IPS-20b (cell line): ENCODE measurements at regions not wholly inside any gene's neighbourhood (a gene's known extent, or its start where the extent isn't known, plus 50 kb on each side); places are given as distances from the start of the nearest gene placed in this dataset.

Experiments used
- H3K27ac ChIP-seq: one replicate; pipeline ENCODE4 v1.5.1; 2013; ENCODE audit warnings: low read length
- H3K27me3 ChIP-seq: 2 replicates; pipeline ENCODE4 v1.6.1; 2013; ENCODE audit warnings: mild to moderate bottlenecking, low read length, inconsistent platforms; ENCODE audit not compliant: insufficient read depth
- H3K36me3 ChIP-seq: 2 replicates; pipeline ENCODE4 v1.6.1; 2013; ENCODE audit warnings: low read depth, mild to moderate bottlenecking, inconsistent platforms, low read length, moderate library complexity; ENCODE audit not compliant: insufficient read depth
- H3K4me1 ChIP-seq: 2 replicates; pipeline ENCODE4 v1.6.1; 2013; ENCODE audit warnings: mild to moderate bottlenecking, control low read depth, inconsistent platforms, low read length, moderate library complexity; ENCODE audit not compliant: insufficient read depth
- H3K4me3 ChIP-seq: 2 replicates; pipeline ENCODE4 v1.5.1; 2013; ENCODE audit warnings: mild to moderate bottlenecking, low read length, inconsistent platforms
- H3K9ac ChIP-seq: 2 replicates; pipeline ENCODE4 v1.6.1; 2013; ENCODE audit warnings: low read depth, mild to moderate bottlenecking, inconsistent platforms, low read length, moderate library complexity
- H3K9me3 ChIP-seq: 2 replicates; pipeline ENCODE4 v1.6.1; 2013; ENCODE audit warnings: mild to moderate bottlenecking, low read depth, low read length, inconsistent platforms; ENCODE audit not compliant: insufficient read depth

GRCh38 chr18:67216846-67217245 lies 299.7 kb downstream of the DSEL start:
- Histone ChIP-seq H3K9ac (no peak overlapping the region), H3K27me3 (no peaks in the 10 kb centered on the region), H3K4me1 (no peaks in the 10 kb centered on the region), H3K27ac (no peak overlapping the region), H3K9me3 (no peaks in the 10 kb centered on the region), H3K36me3 (no peaks in the 10 kb centered on the region), H3K4me3 (no peak overlapping the region)

GRCh38 chr18:67215686-67216085 lies 300.8 kb downstream of the DSEL start:
- Histone ChIP-seq H3K9ac (no peak overlapping the region), H3K9me3 (no peaks in the 10 kb centered on the region), H3K36me3 (no peaks in the 10 kb centered on the region), H3K4me3 (no peak overlapping the region), H3K27ac (no peak overlapping the region), H3K4me1 (no peaks in the 10 kb centered on the region), H3K27me3 (no peaks in the 10 kb centered on the region)

GRCh38 chr18:67211646-67212045 lies 304.9 kb downstream of the DSEL start:
- Histone ChIP-seq H3K4me1 (no peaks in the 10 kb centered on the region), H3K9ac (no peak overlapping the region)

GRCh38 chr18:67200665-67201064 lies 315.9 kb downstream of the DSEL start:
- H3K27ac ChIP-seq, result no peak overlapping the region
- no peaks in the 10 kb centered on the region for H3K9me3 ChIP-seq
- H3K9ac ChIP-seq, result no peak overlapping the region
- no peaks in the 10 kb centered on the region for H3K4me1 ChIP-seq
- H3K4me3 ChIP-seq, result no peak overlapping the region
- H3K27me3 ChIP-seq, result no peaks in the 10 kb centered on the region
- H3K36me3 ChIP-seq, result no peaks in the 10 kb centered on the region

More at GRCh38 chr18:67211646-67212045, 304.9 kb downstream of the DSEL start:
- Histone ChIP-seq H3K4me3 (no peak overlapping the region), H3K9me3 (no peaks in the 10 kb centered on the region), H3K27ac (no peak overlapping the region), H3K36me3 (no peaks in the 10 kb centered on the region), H3K27me3 (no peaks in the 10 kb centered on the region)

- Histone ChIP-seq H3K36me3 (no peaks in the 10 kb centered on the region), H3K4me3 (no peak overlapping the region), H3K9me3 (no peaks in the 10 kb centered on the region), H3K27me3 (no peaks in the 10 kb centered on the region), H3K4me1 (no peaks in the 10 kb centered on the region), H3K27ac (no peak overlapping the region), H3K9ac (no peak overlapping the region)
Observed at GRCh38 chr18:67199993-67200617, 316.4 kb downstream of the DSEL start.

- H3K9me3 ChIP-seq, result no peaks in the 10 kb centered on the region
Observed at GRCh38 chr18:67194886-67195285, 321.6 kb downstream of the DSEL start.

GRCh38 chr18:67192535-67192934 lies 324.0 kb downstream of the DSEL start:
- Histone ChIP-seq H3K4me1 (no peaks in the 10 kb centered on the region), H3K9ac (no peak overlapping the region), H3K27ac (no peak overlapping the region), H3K27me3 (no peaks in the 10 kb centered on the region), H3K4me3 (no peak overlapping the region), H3K36me3 (no peaks in the 10 kb centered on the region), H3K9me3 (no peaks in the 10 kb centered on the region)

More at GRCh38 chr18:67194886-67195285, 321.6 kb downstream of the DSEL start:
- Histone ChIP-seq H3K4me1 (no peaks in the 10 kb centered on the region), H3K36me3 (no peaks in the 10 kb centered on the region), H3K4me3 (no peak overlapping the region), H3K27ac (no peak overlapping the region), H3K9ac (no peak overlapping the region), H3K27me3 (no peaks in the 10 kb centered on the region)

- no peaks in the 10 kb centered on the region for H3K27me3 ChIP-seq
- no peak overlapping the region for H3K4me3 ChIP-seq
- H3K4me1 ChIP-seq, result peaks cover 4% of the 10 kb centered on the region; the same call in 1 of the 2 replicates
- H3K27ac ChIP-seq, result no peak overlapping the region
- H3K9me3 ChIP-seq, result no peaks in the 10 kb centered on the region
- H3K9ac ChIP-seq, result no peak overlapping the region
- no peaks in the 10 kb centered on the region for H3K36me3 ChIP-seq
Observed at GRCh38 chr18:67183398-67183797, 333.1 kb downstream of the DSEL start.

- peaks cover 4% of the 10 kb centered on the region; the same call in 1 of the 2 replicates for H3K4me1 ChIP-seq
Observed at GRCh38 chr18:67179726-67180125, 336.8 kb downstream of the DSEL start.

GRCh38 chr18:67159662-67160061 lies 356.9 kb downstream of the DSEL start:
- Histone ChIP-seq H3K36me3 (no peaks in the 10 kb centered on the region), H3K4me1 (peaks cover 9% of the 10 kb centered on the region; the same call in 1 of the 2 replicates), H3K4me3 (no peak overlapping the region), H3K9me3 (no peaks in the 10 kb centered on the region), H3K27me3 (no peaks in the 10 kb centered on the region), H3K9ac (no peak overlapping the region), H3K27ac (no peak overlapping the region)

More at GRCh38 chr18:67179726-67180125, 336.8 kb downstream of the DSEL start:
- no peak overlapping the region for H3K4me3 ChIP-seq
- H3K27me3 ChIP-seq, result no peaks in the 10 kb centered on the region
- no peaks in the 10 kb centered on the region for H3K9me3 ChIP-seq
- no peak overlapping the region for H3K9ac ChIP-seq
- H3K27ac ChIP-seq, result no peak overlapping the region
- H3K36me3 ChIP-seq, result no peaks in the 10 kb centered on the region

GRCh38 chr18:67154979-67155378 lies 361.5 kb downstream of the DSEL start:
- H3K27me3 ChIP-seq, result no peaks in the 10 kb centered on the region
- no peaks in the 10 kb centered on the region for H3K9me3 ChIP-seq
- no peaks in the 10 kb centered on the region for H3K36me3 ChIP-seq
- no peak overlapping the region for H3K4me3 ChIP-seq
- no peak overlapping the region for H3K9ac ChIP-seq
- H3K4me1 ChIP-seq, result peaks cover 10% of the 10 kb centered on the region; the same call in 1 of the 2 replicates
- H3K27ac ChIP-seq, result no peak overlapping the region

- no peak overlapping the region for H3K9ac ChIP-seq
- no peaks in the 10 kb centered on the region for H3K36me3 ChIP-seq
- H3K4me1 ChIP-seq, result peaks cover 10% of the 10 kb centered on the region; the same call in 1 of the 2 replicates
- no peaks in the 10 kb centered on the region for H3K27me3 ChIP-seq
- H3K4me3 ChIP-seq, result no peak overlapping the region
- no peak overlapping the region for H3K27ac ChIP-seq
- H3K9me3 ChIP-seq, result no peaks in the 10 kb centered on the region
Observed at GRCh38 chr18:67151366-67151765, 365.2 kb downstream of the DSEL start.
